ENCODE measurements at regions not wholly inside any gene's neighbourhood (a gene's known extent, or its start where the extent isn't known, plus 50 kb on each side); places are given as distances from the start of the nearest gene placed in this dataset.

DNA sequence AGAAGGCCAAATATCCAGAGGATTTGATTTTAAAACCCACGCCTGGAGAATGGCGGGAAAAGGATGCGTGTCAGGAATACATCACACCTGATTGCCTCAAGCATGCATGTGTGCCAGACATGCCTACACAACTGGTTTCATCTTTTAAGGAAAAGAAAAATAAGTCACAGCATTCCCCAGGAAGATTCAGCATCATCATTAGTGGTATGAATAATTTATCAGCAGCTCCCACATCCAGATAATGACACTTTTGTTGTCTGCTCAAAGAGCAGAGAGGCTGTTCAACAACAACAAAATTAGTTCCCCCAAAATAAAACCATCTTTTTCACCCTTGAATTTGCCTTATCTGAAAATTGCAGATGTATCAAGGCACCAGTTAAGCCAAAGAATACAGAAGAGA, 328.6 kb upstream of the C1orf87 start:
- WGBS, 2 donors: 87 to 89% methylated on average over 3 of the region's 3 CpGs
- Histone ChIP-seq H3K36me3 (ENCODE audit: control insufficient read depth in 2 of 2, insufficient read depth in 2 of 2, low read length in 1 of 2) (no peaks in the 10 kb centered on the region), H3K27me3 (ENCODE audit: control insufficient read depth in 1 of 2, insufficient read depth in 2 of 2, low read length in 2 of 2) (no peaks in the 10 kb centered on the region), H3K9me3 (ENCODE audit: control insufficient read depth in 2 of 2, insufficient read depth in 1 of 2, low read depth in 1 of 2, low read length in 1 of 2) (no peaks in the 10 kb centered on the region), H3K27ac (ENCODE audit: low read depth in 2 of 2, low read length in 1 of 2) (no peak overlapping the region), H3K4me1 (ENCODE audit: control insufficient read depth in 2 of 2, insufficient read depth in 2 of 2, low read length in 1 of 2) (no peaks in the 10 kb centered on the region), H3K4me3 (ENCODE audit: low read depth in 1 of 2, low read length in 2 of 2) (no peak overlapping the region)

- H3K4me1 ChIP-seq (ENCODE audit: control insufficient read depth in 2 of 2, insufficient read depth in 2 of 2, low read length in 1 of 2): no peaks in the 10 kb centered on the region
- no peak overlapping the region for H3K27ac ChIP-seq (ENCODE audit: low read depth in 2 of 2, low read length in 1 of 2)
- no peaks in the 10 kb centered on the region for H3K9me3 ChIP-seq (ENCODE audit: control insufficient read depth in 2 of 2, insufficient read depth in 1 of 2, low read depth in 1 of 2, low read length in 1 of 2)
- H3K4me3 ChIP-seq (ENCODE audit: low read depth in 1 of 2, low read length in 2 of 2): no peak overlapping the region
- H3K27me3 ChIP-seq (ENCODE audit: control insufficient read depth in 1 of 2, insufficient read depth in 2 of 2, low read length in 2 of 2): no peaks in the 10 kb centered on the region
- H3K36me3 ChIP-seq (ENCODE audit: control insufficient read depth in 2 of 2, insufficient read depth in 2 of 2, low read length in 1 of 2): no peaks in the 10 kb centered on the region
- 58 to 60% methylated on average over 3 of the region's 3 CpGs for WGBS, 2 donors
Observed at GRCh38 chr1:60394436-60394835, 320.9 kb upstream of the C1orf87 start.

DNA sequence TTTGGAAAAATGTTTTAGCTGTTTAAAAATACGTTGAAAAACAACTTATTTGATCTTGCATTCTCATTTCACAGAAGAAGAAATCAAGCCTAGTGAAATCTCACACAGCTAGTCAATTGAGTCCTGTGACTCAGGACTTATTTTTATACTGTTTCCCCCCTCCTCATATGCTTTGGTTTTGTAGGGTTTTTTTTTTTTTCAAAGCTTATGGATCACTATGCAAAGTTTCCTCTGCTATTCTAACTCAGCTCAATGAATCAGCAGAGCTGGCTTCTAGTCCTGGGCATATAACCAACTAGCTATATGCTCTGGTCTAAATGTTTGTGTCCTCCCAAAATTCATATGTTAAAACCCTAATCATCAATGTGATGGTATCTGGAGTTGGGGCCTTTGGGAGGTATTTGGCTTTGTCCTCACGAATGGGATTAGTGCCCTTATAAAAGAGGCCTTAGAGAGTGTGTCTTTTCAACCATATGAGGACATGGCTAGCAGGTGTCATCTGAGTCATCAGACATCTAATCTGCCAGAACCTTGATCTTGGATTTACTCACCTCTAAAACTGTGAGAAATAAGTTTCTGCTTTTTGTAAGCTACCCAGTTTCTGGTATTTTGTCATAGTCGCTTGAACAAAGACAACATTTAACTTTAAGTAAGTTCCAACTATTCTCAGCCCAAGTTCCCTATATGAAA, 317.2 kb upstream of the C1orf87 start:
- no peaks in the 10 kb centered on the region for H3K27me3 ChIP-seq (ENCODE audit: control insufficient read depth in 1 of 2, insufficient read depth in 2 of 2, low read length in 2 of 2)
- H3K36me3 ChIP-seq (ENCODE audit: control insufficient read depth in 2 of 2, insufficient read depth in 2 of 2, low read length in 1 of 2): no peaks in the 10 kb centered on the region
- H3K9me3 ChIP-seq (ENCODE audit: control insufficient read depth in 2 of 2, insufficient read depth in 1 of 2, low read depth in 1 of 2, low read length in 1 of 2): no peaks in the 10 kb centered on the region
- 68 to 70% methylated on average over 3 of the region's 3 CpGs for WGBS, 2 donors
- H3K4me1 ChIP-seq (ENCODE audit: control insufficient read depth in 2 of 2, insufficient read depth in 2 of 2, low read length in 1 of 2): no peaks in the 10 kb centered on the region
- H3K4me3 ChIP-seq (ENCODE audit: low read depth in 1 of 2, low read length in 2 of 2): no peak overlapping the region
- no peak overlapping the region for H3K27ac ChIP-seq (ENCODE audit: low read depth in 2 of 2, low read length in 1 of 2)

- WGBS, 2 donors: 48 to 53% methylated on average over 7 of the region's 7 CpGs
- Histone ChIP-seq H3K36me3 (ENCODE audit: control insufficient read depth in 2 of 2, insufficient read depth in 2 of 2, low read length in 1 of 2) (no peaks in the 10 kb centered on the region), H3K9me3 (ENCODE audit: control insufficient read depth in 2 of 2, insufficient read depth in 1 of 2, low read depth in 1 of 2, low read length in 1 of 2) (no peaks in the 10 kb centered on the region), H3K4me3 (ENCODE audit: low read depth in 1 of 2, low read length in 2 of 2) (no peak overlapping the region), H3K27ac (ENCODE audit: low read depth in 2 of 2, low read length in 1 of 2) (no peak overlapping the region), H3K27me3 (ENCODE audit: control insufficient read depth in 1 of 2, insufficient read depth in 2 of 2, low read length in 2 of 2) (no peaks in the 10 kb centered on the region), H3K4me1 (ENCODE audit: control insufficient read depth in 2 of 2, insufficient read depth in 2 of 2, low read length in 1 of 2) (no peaks in the 10 kb centered on the region)
Observed at GRCh38 chr1:60388092-60388987, 314.8 kb upstream of the C1orf87 start.

- Histone ChIP-seq H3K4me3 (ENCODE audit: low read depth in 1 of 2, low read length in 2 of 2) (no peak overlapping the region), H3K27me3 (ENCODE audit: control insufficient read depth in 1 of 2, insufficient read depth in 2 of 2, low read length in 2 of 2) (no peaks in the 10 kb centered on the region), H3K4me1 (ENCODE audit: control insufficient read depth in 2 of 2, insufficient read depth in 2 of 2, low read length in 1 of 2) (no peaks in the 10 kb centered on the region), H3K36me3 (ENCODE audit: control insufficient read depth in 2 of 2, insufficient read depth in 2 of 2, low read length in 1 of 2) (no peaks in the 10 kb centered on the region), H3K9me3 (ENCODE audit: control insufficient read depth in 2 of 2, insufficient read depth in 1 of 2, low read depth in 1 of 2, low read length in 1 of 2) (no peaks in the 10 kb centered on the region), H3K27ac (ENCODE audit: low read depth in 2 of 2, low read length in 1 of 2) (no peak overlapping the region)
- WGBS, 2 donors: 76 to 83% methylated on average over 2 of the region's 2 CpGs
Observed at GRCh38 chr1:60387175-60387574, 313.6 kb upstream of the C1orf87 start.

DNA sequence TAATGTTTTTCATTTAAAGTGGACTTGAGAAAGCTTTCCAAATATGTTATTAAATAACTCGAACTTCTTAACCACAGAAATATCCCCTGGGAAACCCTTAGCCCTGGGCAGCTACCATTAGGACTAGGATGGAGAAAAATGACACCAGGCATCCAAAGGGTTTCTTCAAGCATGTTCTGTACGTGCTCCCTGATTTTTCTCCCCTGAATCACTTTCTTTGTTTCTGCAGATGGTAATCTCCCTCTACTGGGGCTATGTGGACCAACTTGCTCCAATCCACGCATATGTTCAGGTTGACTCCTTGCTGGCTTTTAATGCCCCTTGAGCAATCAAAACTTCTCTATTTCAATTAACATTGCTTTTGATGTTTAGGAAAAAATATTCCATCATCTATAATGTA, 312.7 kb upstream of the C1orf87 start:
- H3K4me3 ChIP-seq (ENCODE audit: low read depth in 1 of 2, low read length in 2 of 2): no peak overlapping the region
- H3K4me1 ChIP-seq (ENCODE audit: control insufficient read depth in 2 of 2, insufficient read depth in 2 of 2, low read length in 1 of 2): no peaks in the 10 kb centered on the region
- no peaks in the 10 kb centered on the region for H3K9me3 ChIP-seq (ENCODE audit: control insufficient read depth in 2 of 2, insufficient read depth in 1 of 2, low read depth in 1 of 2, low read length in 1 of 2)
- no peak overlapping the region for H3K27ac ChIP-seq (ENCODE audit: low read depth in 2 of 2, low read length in 1 of 2)
- H3K36me3 ChIP-seq (ENCODE audit: control insufficient read depth in 2 of 2, insufficient read depth in 2 of 2, low read length in 1 of 2): no peaks in the 10 kb centered on the region
- WGBS, 2 donors: 50 to 65% methylated on average over 3 of the region's 3 CpGs
- no peaks in the 10 kb centered on the region for H3K27me3 ChIP-seq (ENCODE audit: control insufficient read depth in 1 of 2, insufficient read depth in 2 of 2, low read length in 2 of 2)

DNA sequence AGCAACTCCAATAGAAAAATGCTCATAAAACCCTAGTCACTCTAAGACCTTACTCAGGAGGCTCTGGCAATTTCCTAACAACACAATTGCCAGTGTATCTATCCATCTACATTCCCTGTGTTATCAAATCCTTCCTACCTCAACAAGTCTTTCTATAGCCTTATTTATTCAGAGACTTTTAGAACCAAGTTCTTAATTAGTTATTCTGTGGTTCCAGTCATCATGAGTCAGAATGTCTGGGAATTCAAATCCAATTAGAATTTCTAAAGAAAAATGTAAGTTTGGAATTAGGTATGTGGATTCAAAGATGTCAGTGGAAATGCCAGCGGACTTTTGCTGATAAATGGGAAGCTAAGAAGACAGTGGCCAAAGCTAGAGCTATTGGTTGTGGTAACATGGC, 302.6 kb upstream of the C1orf87 start:
- Histone ChIP-seq H3K27ac (ENCODE audit: low read depth in 2 of 2, low read length in 1 of 2) (no peak overlapping the region), H3K4me3 (ENCODE audit: low read depth in 1 of 2, low read length in 2 of 2) (no peak overlapping the region), H3K36me3 (ENCODE audit: control insufficient read depth in 2 of 2, insufficient read depth in 2 of 2, low read length in 1 of 2) (no peaks in the 10 kb centered on the region), H3K4me1 (ENCODE audit: control insufficient read depth in 2 of 2, insufficient read depth in 2 of 2, low read length in 1 of 2) (no peaks in the 10 kb centered on the region), H3K27me3 (ENCODE audit: control insufficient read depth in 1 of 2, insufficient read depth in 2 of 2, low read length in 2 of 2) (no peaks in the 10 kb centered on the region), H3K9me3 (ENCODE audit: control insufficient read depth in 2 of 2, insufficient read depth in 1 of 2, low read depth in 1 of 2, low read length in 1 of 2) (no peaks in the 10 kb centered on the region)
- 77 to 91% methylated on average over 1 of the region's 1 CpG for WGBS, 2 donors

GRCh38 chr1:60374537-60374936, 301.0 kb upstream of the C1orf87 start:
- H3K36me3 ChIP-seq (ENCODE audit: control insufficient read depth in 2 of 2, insufficient read depth in 2 of 2, low read length in 1 of 2): no peaks in the 10 kb centered on the region
- no peak overlapping the region for H3K4me3 ChIP-seq (ENCODE audit: low read depth in 1 of 2, low read length in 2 of 2)
- no peaks in the 10 kb centered on the region for H3K4me1 ChIP-seq (ENCODE audit: control insufficient read depth in 2 of 2, insufficient read depth in 2 of 2, low read length in 1 of 2)
- no peaks in the 10 kb centered on the region for H3K27me3 ChIP-seq (ENCODE audit: control insufficient read depth in 1 of 2, insufficient read depth in 2 of 2, low read length in 2 of 2)
- H3K27ac ChIP-seq (ENCODE audit: low read depth in 2 of 2, low read length in 1 of 2): no peak overlapping the region
- no peaks in the 10 kb centered on the region for H3K9me3 ChIP-seq (ENCODE audit: control insufficient read depth in 2 of 2, insufficient read depth in 1 of 2, low read depth in 1 of 2, low read length in 1 of 2)
- WGBS, 2 donors: 32 to 47% methylated on average over 1 of the region's 1 CpG

DNA sequence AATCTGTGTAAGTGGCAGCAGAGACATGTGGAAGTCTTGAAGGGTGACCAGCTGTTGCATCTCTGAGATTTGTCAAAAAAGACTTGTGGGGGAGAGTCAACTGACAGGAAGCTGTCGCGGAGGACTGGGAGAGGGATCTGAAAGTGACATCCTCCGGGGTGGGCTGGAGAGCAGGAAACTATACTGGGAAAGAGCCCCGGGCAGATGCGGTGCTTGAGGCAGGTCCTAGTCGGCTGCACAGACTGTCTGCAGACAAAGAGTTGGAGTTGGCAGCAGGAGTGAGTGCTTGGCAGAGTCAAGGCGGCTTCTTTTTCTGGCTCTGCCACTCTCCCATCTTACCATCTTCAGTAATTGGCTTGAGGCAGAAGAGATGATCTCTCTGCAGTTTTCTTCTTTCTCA, 294.0 kb upstream of the C1orf87 start:
- 36 to 38% methylated on average over 7 of the region's 7 CpGs for WGBS, 2 donors
- no peaks in the 10 kb centered on the region for H3K9me3 ChIP-seq (ENCODE audit: control insufficient read depth in 2 of 2, insufficient read depth in 1 of 2, low read depth in 1 of 2, low read length in 1 of 2)
- H3K36me3 ChIP-seq (ENCODE audit: control insufficient read depth in 2 of 2, insufficient read depth in 2 of 2, low read length in 1 of 2): no peaks in the 10 kb centered on the region
- no peak overlapping the region for H3K27ac ChIP-seq (ENCODE audit: low read depth in 2 of 2, low read length in 1 of 2)
- no peaks in the 10 kb centered on the region for H3K4me1 ChIP-seq (ENCODE audit: control insufficient read depth in 2 of 2, insufficient read depth in 2 of 2, low read length in 1 of 2)
- no peaks in the 10 kb centered on the region for H3K27me3 ChIP-seq (ENCODE audit: control insufficient read depth in 1 of 2, insufficient read depth in 2 of 2, low read length in 2 of 2)
- H3K4me3 ChIP-seq (ENCODE audit: low read depth in 1 of 2, low read length in 2 of 2): no peak overlapping the region

GRCh38 chr1:60359431-60359830, 285.9 kb upstream of the C1orf87 start:
- Histone ChIP-seq H3K27ac (ENCODE audit: low read depth in 2 of 2, low read length in 1 of 2) (no peak overlapping the region), H3K27me3 (ENCODE audit: control insufficient read depth in 1 of 2, insufficient read depth in 2 of 2, low read length in 2 of 2) (no peaks in the 10 kb centered on the region), H3K4me1 (ENCODE audit: control insufficient read depth in 2 of 2, insufficient read depth in 2 of 2, low read length in 1 of 2) (no peaks in the 10 kb centered on the region), H3K9me3 (ENCODE audit: control insufficient read depth in 2 of 2, insufficient read depth in 1 of 2, low read depth in 1 of 2, low read length in 1 of 2) (peaks cover 0 to 3% of the 10 kb centered on the region in 2 donors), H3K36me3 (ENCODE audit: control insufficient read depth in 2 of 2, insufficient read depth in 2 of 2, low read length in 1 of 2) (no peaks in the 10 kb centered on the region), H3K4me3 (ENCODE audit: low read depth in 1 of 2, low read length in 2 of 2) (no peak overlapping the region)
- WGBS, 2 donors: 66 to 73% methylated on average over 3 of the region's 3 CpGs
